ENCODE measurements at regions not wholly inside any gene's neighbourhood (a gene's known extent, or its start where the extent isn't known, plus 50 kb on each side); places are given as distances from the start of the nearest gene placed in this dataset.

- no peak overlapping the region for H3K27ac ChIP-seq
- no peak for TF ChIP-seq CTCF (conservative IDR thresholded peaks at IDR 0.05)
Measured at GRCh38 chr7:68671046-68671445, 927.2 kb upstream of the AUTS2 start.

GRCh38 chr7:68671671-68672070, 926.6 kb upstream of the AUTS2 start:
- TF ChIP-seq CTCF (conservative IDR thresholded peaks at IDR 0.05): no peak
- H3K27ac ChIP-seq: no peak overlapping the region

GRCh38 chr7:68674826-68675225, 923.4 kb upstream of the AUTS2 start:
- TF ChIP-seq CTCF (conservative IDR thresholded peaks at IDR 0.05): no peak
- no peak overlapping the region for H3K27ac ChIP-seq

- H3K27ac ChIP-seq: no peak overlapping the region
- TF ChIP-seq CTCF (conservative IDR thresholded peaks at IDR 0.05): no peak
Measured at GRCh38 chr7:68676813-68677535, 921.3 kb upstream of the AUTS2 start.

- no peak overlapping the region for H3K27ac ChIP-seq
- no peak for TF ChIP-seq CTCF (conservative IDR thresholded peaks at IDR 0.05)
Measured at GRCh38 chr7:68678196-68678595, 920.1 kb upstream of the AUTS2 start.

- no peak overlapping the region for H3K27ac ChIP-seq
- TF ChIP-seq CTCF (conservative IDR thresholded peaks at IDR 0.05): no peak
Measured at GRCh38 chr7:68679459-68680234, 918.6 kb upstream of the AUTS2 start.

- no peak for TF ChIP-seq CTCF (conservative IDR thresholded peaks at IDR 0.05)
Measured at GRCh38 chr7:68680235-68680872, 917.9 kb upstream of the AUTS2 start.

More at GRCh38 chr7:68680235-68680872, 917.9 kb upstream of the AUTS2 start:
- H3K27ac ChIP-seq: no peak overlapping the region

Measured in VCaP (cell line).